K562 (cell line): ENCODE measurements at regions not wholly inside any gene's neighbourhood (a gene's known extent, or its start where the extent isn't known, plus 50 kb on each side); places are given as distances from the start of the nearest gene placed in this dataset.

Experiments
- ATF3 ChIP-seq, 2 experiments: fragments of 450-650 bp in 1 of 2; sonication (generic) in 1 of 2; formaldehyde crosslinking in 1 of 2; IDR thresholded peaks in 1 of 2; conservative IDR thresholded peaks in 1 of 2; 2 replicates each; pipeline versions ENCODE4 v1.6.1 to v1.8.1; 2016 to 2023; ENCODE audit warnings: mild to moderate bottlenecking in 2 of 2, moderate library complexity in 2 of 2, inconsistent platforms in 1 of 2, missing genetic modification reagents in 1 of 2
- BRCA1 ChIP-seq, 2 experiments: fragments of 450-650 bp in 1 of 2; sonication (generic) in 1 of 2; formaldehyde crosslinking in 1 of 2; IDR thresholded peaks; 2 replicates each; pipeline versions ENCODE4 v1.5.0 to v1.6.1; 2017 to 2020; ENCODE audit warnings: mild to moderate bottlenecking in 1 of 2, missing genetic modification reagents in 1 of 2
- E2F4 ChIP-seq: sonication (generic); formaldehyde crosslinking; IDR thresholded peaks from 2 replicates; pipeline ENCODE4 v1.8.0; 2022; ENCODE audit warnings: mild to moderate bottlenecking, low read depth, missing genetic modification reagents
- EZH2 ChIP-seq: IDR thresholded peaks from 2 replicates; pipeline ENCODE4 v1.6.1; 2012; ENCODE audit warnings: low read depth, mild to moderate bottlenecking, inconsistent platforms, low read length, borderline replicate concordance
- GABPB1 ChIP-seq: sonication (generic); formaldehyde crosslinking; IDR thresholded peaks from 2 replicates; pipeline ENCODE4 v1.8.0; 2022; ENCODE audit warnings: mild to moderate bottlenecking, missing genetic modification reagents
- HOXB6 ChIP-seq: fragments of 250-450 bp; sonication (Bioruptor Pico); IDR thresholded peaks from 2 replicates; pipeline ENCODE4 v1.5.1; 2022; ENCODE audit warnings: mild to moderate bottlenecking, borderline replicate concordance
- KAT8 ChIP-seq: fragments of 450-650 bp; IDR thresholded peaks from 2 replicates; pipeline ENCODE4 v1.6.1; 2016; ENCODE audit warnings: low read depth, mild to moderate bottlenecking
- MXI1 ChIP-seq: IDR thresholded peaks from 2 replicates; pipeline ENCODE4 v1.6.1; 2011; ENCODE audit warnings: low read depth, mild to moderate bottlenecking, improper control_type of control experiment, low read length
- POLR2A ChIP-seq: fragments of 450-650 bp; conservative IDR thresholded peaks from 2 replicates; pipeline ENCODE4 v1.6.1; 2016
- TFE3 ChIP-seq: fragments of 450-650 bp; formaldehyde crosslinking; IDR thresholded peaks from 2 replicates; pipeline ENCODE4 v1.4.0; 2020; ENCODE audit warnings: mild to moderate bottlenecking, mixed read lengths
- ZNF12 ChIP-seq: sonication (generic); formaldehyde crosslinking; IDR thresholded peaks from 2 replicates; pipeline ENCODE4 v1.4.0; 2020; ENCODE audit warnings: mild to moderate bottlenecking, missing genetic modification reagents
- ZNF212 ChIP-seq: fragments of 450-650 bp; formaldehyde crosslinking; IDR thresholded peaks from 2 replicates; pipeline ENCODE4 v1.4.0; 2020; ENCODE audit warnings: mild to moderate bottlenecking
- ZNF3 ChIP-seq: fragments of 250-450 bp; sonication (Bioruptor Pico); IDR thresholded peaks from 2 replicates; pipeline ENCODE4 v1.5.0; 2021; ENCODE audit warnings: mild to moderate bottlenecking, moderate library complexity

GRCh38 chr1:105795741-105796140 is 1260.7 kb upstream of the PRMT6 start:
- TF ChIP-seq MXI1 (no peak), ATF3 (IDR thresholded peaks at IDR 0.05) (no peak), ATF3 (CRISPR knock-in tag; conservative IDR thresholded peaks at IDR 0.05) (no peak), TFE3 (CRISPR knock-in tag) (no peak), ZNF3 (no peak), E2F4 (CRISPR knock-in tag) (no peak), BRCA1 (IDR thresholded peaks at IDR 0.05) (no peak), BRCA1 (CRISPR knock-in tag; IDR thresholded peaks at IDR 0.05) (no peak), EZH2 (no peak), POLR2A (no peak), ZNF212 (CRISPR knock-in tag) (no peak), HOXB6 (CRISPR knock-in tag) (no peak), GABPB1 (CRISPR knock-in tag) (no peak), ZNF12 (CRISPR knock-in tag) (no peak), KAT8 (no peak)
